Effector memory CD4-positive, alpha-beta T cell (primary cell): ENCODE measurements at regions not wholly inside any gene's neighbourhood (a gene's known extent, or its start where the extent isn't known, plus 50 kb on each side); places are given as distances from the start of the nearest gene placed in this dataset.

Source experiments
- DNase-seq, 3 donors: peaks; one replicate each; pipeline ENCODE4 v3.0.0-alpha.2; 2020
- H3K27ac ChIP-seq: 2 replicates; pipeline ENCODE4 v1.7.0; 2013; ENCODE audit warnings: mild to moderate bottlenecking, low read length, moderate library complexity; ENCODE audit not compliant: insufficient read depth, poor library complexity, severe bottlenecking
- H3K27me3 ChIP-seq: replicated peaks from 2 replicates; pipeline ENCODE4 v1.7.0; 2013; ENCODE audit warnings: mild to moderate bottlenecking, low read length; ENCODE audit not compliant: insufficient read depth, control insufficient read depth, poor library complexity, severe bottlenecking
- H3K36me3 ChIP-seq: 2 replicates; pipeline ENCODE4 v1.7.0; 2013; ENCODE audit warnings: mild to moderate bottlenecking, low read length, moderate library complexity; ENCODE audit not compliant: control insufficient read depth, insufficient read depth
- H3K4me1 ChIP-seq: 2 replicates; pipeline ENCODE4 v1.7.0; 2013; ENCODE audit warnings: low read length, mild to moderate bottlenecking; ENCODE audit not compliant: control insufficient read depth, insufficient read depth, poor library complexity, severe bottlenecking
- H3K4me3 ChIP-seq: 2 replicates; pipeline ENCODE4 v1.7.0; 2013; ENCODE audit warnings: low read length, low read depth, mild to moderate bottlenecking; ENCODE audit not compliant: insufficient read depth, poor library complexity, severe bottlenecking
- H3K9me3 ChIP-seq: 2 replicates; pipeline ENCODE4 v1.7.0; 2013; ENCODE audit warnings: mild to moderate bottlenecking, low read length, moderate library complexity; ENCODE audit not compliant: control insufficient read depth

GRCh38 chr4:145333786-145334185 lies 147.9 kb upstream of the SMAD1 start:
- Histone ChIP-seq H3K9me3 (no peaks in the 10 kb centered on the region), H3K4me3 (no peak overlapping the region)

DNA sequence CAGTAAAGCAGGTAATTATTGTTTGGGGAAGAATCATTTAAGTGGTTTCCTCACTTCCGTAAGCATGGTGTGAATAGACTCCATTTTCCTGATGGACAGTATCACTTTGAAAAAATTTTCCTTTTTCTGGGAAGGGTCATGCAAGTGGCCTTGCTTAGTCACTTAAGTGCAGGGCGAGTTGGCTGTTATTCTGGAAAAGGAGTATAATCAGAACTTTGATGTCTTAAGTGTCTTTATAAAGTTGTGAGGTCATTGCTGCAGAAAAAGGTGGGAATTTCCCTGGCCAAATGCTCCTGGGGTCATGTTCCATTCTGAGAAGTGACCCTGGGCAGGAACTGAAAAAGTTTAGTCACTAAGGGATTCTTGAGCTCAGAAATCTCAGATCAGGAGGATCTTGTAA lies 146.1 kb upstream of the OTUD4 start:
- H3K9me3 ChIP-seq: no peaks in the 10 kb centered on the region
- no peaks in the 10 kb centered on the region for H3K4me1 ChIP-seq
- H3K27ac ChIP-seq: no peak overlapping the region
- no peaks in the 10 kb centered on the region for H3K27me3 ChIP-seq
- no peak for DNase-seq
- no peaks in the 10 kb centered on the region for H3K36me3 ChIP-seq
- no peak overlapping the region for H3K4me3 ChIP-seq

More at GRCh38 chr4:145333786-145334185, 147.9 kb upstream of the SMAD1 start:
- Histone ChIP-seq H3K4me1 (no peaks in the 10 kb centered on the region), H3K36me3 (no peaks in the 10 kb centered on the region), H3K27me3 (no peaks in the 10 kb centered on the region), H3K27ac (no peak overlapping the region)
- DNase-seq: no peak

- H3K36me3 ChIP-seq: no peaks in the 10 kb centered on the region
- H3K27me3 ChIP-seq: no peaks in the 10 kb centered on the region
- DNase-seq: no peak
Observed at GRCh38 chr4:145324161-145324560, 143.8 kb upstream of the OTUD4 start.

DNA sequence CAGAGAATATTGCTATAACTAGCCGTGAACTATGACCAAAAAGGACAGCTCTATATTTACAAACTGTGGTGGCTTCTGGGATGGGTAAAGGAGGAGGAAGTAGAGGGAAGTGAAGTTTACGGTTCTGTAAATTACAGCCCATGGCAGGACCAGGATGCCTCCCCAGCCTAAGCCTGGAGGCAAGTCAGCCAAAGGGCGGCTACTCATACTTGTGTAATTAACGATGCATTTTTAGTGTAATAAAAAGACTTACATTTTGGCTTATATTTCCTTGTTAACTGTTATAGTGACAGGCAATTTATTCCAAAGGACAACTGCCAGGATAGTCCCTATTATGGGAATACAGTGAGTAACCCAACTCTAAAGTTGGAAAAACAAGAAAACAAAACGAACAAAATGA lies 139.9 kb upstream of the OTUD4 start:
- no peaks in the 10 kb centered on the region for H3K27me3 ChIP-seq
- no peak for DNase-seq
- no peaks in the 10 kb centered on the region for H3K4me1 ChIP-seq
- no peak overlapping the region for H3K4me3 ChIP-seq
- H3K27ac ChIP-seq: no peak overlapping the region
- no peaks in the 10 kb centered on the region for H3K36me3 ChIP-seq
- H3K9me3 ChIP-seq: no peaks in the 10 kb centered on the region

More at GRCh38 chr4:145324161-145324560, 143.8 kb upstream of the OTUD4 start:
- no peaks in the 10 kb centered on the region for H3K4me1 ChIP-seq
- H3K4me3 ChIP-seq: no peak overlapping the region
- H3K27ac ChIP-seq: no peak overlapping the region
- H3K9me3 ChIP-seq: no peaks in the 10 kb centered on the region

DNA sequence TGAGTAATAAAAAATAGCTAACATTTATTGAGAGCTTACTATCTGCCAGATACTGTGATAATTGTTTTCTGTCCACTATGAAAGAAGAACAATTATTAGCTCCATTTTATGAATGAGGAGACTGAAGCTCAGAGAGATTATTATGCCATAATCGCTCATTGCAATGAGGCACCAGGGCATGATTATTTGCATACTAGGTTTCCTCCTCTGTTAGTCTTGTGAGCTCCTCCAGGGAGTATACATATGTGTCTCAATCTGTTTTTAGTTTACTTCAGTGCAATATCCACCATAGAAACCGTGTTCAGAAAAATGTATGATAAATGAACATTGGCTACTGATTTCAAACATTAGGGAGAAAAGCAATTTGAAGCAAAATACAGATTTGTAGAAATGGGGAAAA lies 139.4 kb upstream of the OTUD4 start:
- no peak for DNase-seq
- no peaks in the 10 kb centered on the region for H3K27me3 ChIP-seq
- no peaks in the 10 kb centered on the region for H3K9me3 ChIP-seq
- H3K4me3 ChIP-seq: no peak overlapping the region
- H3K4me1 ChIP-seq: no peaks in the 10 kb centered on the region
- H3K27ac ChIP-seq: no peak overlapping the region
- no peaks in the 10 kb centered on the region for H3K36me3 ChIP-seq

- no peak overlapping the region for H3K27ac ChIP-seq
- H3K36me3 ChIP-seq: no peaks in the 10 kb centered on the region
- H3K27me3 ChIP-seq: no peaks in the 10 kb centered on the region
- no peak for DNase-seq
- H3K9me3 ChIP-seq: no peaks in the 10 kb centered on the region
- H3K4me1 ChIP-seq: no peaks in the 10 kb centered on the region
- H3K4me3 ChIP-seq: no peak overlapping the region
Observed at GRCh38 chr4:145316897-145317574, 136.6 kb upstream of the OTUD4 start.

GRCh38 chr4:145315811-145316225 lies 135.4 kb upstream of the OTUD4 start:
- DNase-seq: no peak
- no peak overlapping the region for H3K4me3 ChIP-seq

GRCh38 chr4:145308598-145308997 lies 128.2 kb upstream of the OTUD4 start:
- Histone ChIP-seq H3K4me3 (no peak overlapping the region), H3K9me3 (no peaks in the 10 kb centered on the region), H3K36me3 (no peaks in the 10 kb centered on the region), H3K27ac (no peak overlapping the region), H3K27me3 (no peaks in the 10 kb centered on the region), H3K4me1 (no peaks in the 10 kb centered on the region)
- DNase-seq: no peak

More at GRCh38 chr4:145315811-145316225, 135.4 kb upstream of the OTUD4 start:
- Histone ChIP-seq H3K27me3 (no peaks in the 10 kb centered on the region), H3K9me3 (no peaks in the 10 kb centered on the region), H3K27ac (no peak overlapping the region), H3K36me3 (no peaks in the 10 kb centered on the region), H3K4me1 (no peaks in the 10 kb centered on the region)

DNA sequence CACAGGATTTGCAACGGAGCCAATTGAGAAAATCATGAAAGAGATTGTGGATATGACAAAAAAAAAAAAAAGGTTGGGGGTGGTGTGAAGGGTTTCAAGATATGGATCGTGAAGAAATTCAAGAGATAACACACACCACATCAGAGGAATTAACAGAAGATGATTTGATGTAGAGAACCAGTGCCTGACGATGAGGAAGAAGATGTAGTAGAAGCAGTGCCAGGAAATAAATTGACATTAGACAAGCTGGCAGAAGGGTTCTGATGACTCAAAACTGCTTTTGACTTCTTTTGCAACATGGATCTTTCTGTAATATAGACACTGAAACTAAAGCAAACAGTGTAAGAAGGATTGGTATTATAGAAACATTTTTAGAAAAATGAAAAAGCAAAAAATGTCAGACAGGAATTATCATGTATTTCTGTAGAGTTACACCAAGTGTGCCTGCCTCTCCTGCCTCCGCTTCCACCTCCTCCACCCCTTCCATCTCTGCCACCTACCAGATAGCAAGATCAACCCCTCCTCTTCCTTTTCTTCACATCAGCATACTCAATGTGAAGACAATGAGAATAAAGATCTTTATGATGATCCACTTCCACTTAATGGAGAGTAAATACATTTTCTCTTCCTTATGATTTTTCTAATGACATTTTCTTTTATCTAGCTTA lies 127.5 kb upstream of the OTUD4 start:
- Histone ChIP-seq H3K27me3 (no peaks in the 10 kb centered on the region), H3K36me3 (no peaks in the 10 kb centered on the region), H3K9me3 (no peaks in the 10 kb centered on the region), H3K4me1 (no peaks in the 10 kb centered on the region), H3K27ac (no peak overlapping the region), H3K4me3 (no peak overlapping the region)
- no peak for DNase-seq

DNA sequence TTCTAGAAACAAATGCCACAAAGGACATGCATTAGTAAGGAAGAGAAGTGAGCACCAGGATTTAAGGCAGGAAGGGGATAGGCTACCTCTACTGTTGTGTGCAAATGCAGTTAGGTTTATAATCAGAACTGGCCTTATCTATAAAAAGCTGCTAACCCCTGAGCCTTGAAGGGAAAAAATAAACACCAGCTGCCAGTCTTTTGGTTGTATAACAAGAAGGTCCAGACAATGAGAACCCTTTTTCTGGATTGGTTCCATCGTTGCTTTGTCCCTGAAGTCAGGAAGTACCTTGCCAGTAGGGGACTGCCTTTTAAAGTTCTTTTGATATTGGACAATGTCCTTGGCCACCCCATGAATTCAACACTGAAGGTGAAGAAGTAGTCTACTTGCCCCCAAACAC lies 126.7 kb upstream of the OTUD4 start:
- H3K9me3 ChIP-seq: no peaks in the 10 kb centered on the region
- no peak overlapping the region for H3K4me3 ChIP-seq
- no peaks in the 10 kb centered on the region for H3K36me3 ChIP-seq
- H3K27me3 ChIP-seq: no peaks in the 10 kb centered on the region
- DNase-seq: no peak
- no peaks in the 10 kb centered on the region for H3K4me1 ChIP-seq
- no peak overlapping the region for H3K27ac ChIP-seq
